HFF-Myc (cell line): ENCODE measurements at regions not wholly inside any gene's neighbourhood (a gene's known extent, or its start where the extent isn't known, plus 50 kb on each side); places are given as distances from the start of the nearest gene placed in this dataset.

Experiments
- DNase-seq: peaks from one replicate; pipeline ENCODE4 v3.0.0-alpha.2; 2011; ENCODE audit warnings: low read depth; ENCODE audit errors: extremely low read depth
- H3K4me3 ChIP-seq: replicated peaks from 2 replicates; pipeline ENCODE4 v1.5.1; 2011; ENCODE audit warnings: low read depth, mild to moderate bottlenecking, control low read depth, low read length
- TF ChIP-seq, protein P1 (sequence below): IDR thresholded peaks from 2 replicates; pipeline ENCODE4 v1.5.1; 2012; ENCODE audit warnings: mild to moderate bottlenecking, low read depth, low read length, control low read depth; ENCODE audit errors: missing control alignments

DNA sequence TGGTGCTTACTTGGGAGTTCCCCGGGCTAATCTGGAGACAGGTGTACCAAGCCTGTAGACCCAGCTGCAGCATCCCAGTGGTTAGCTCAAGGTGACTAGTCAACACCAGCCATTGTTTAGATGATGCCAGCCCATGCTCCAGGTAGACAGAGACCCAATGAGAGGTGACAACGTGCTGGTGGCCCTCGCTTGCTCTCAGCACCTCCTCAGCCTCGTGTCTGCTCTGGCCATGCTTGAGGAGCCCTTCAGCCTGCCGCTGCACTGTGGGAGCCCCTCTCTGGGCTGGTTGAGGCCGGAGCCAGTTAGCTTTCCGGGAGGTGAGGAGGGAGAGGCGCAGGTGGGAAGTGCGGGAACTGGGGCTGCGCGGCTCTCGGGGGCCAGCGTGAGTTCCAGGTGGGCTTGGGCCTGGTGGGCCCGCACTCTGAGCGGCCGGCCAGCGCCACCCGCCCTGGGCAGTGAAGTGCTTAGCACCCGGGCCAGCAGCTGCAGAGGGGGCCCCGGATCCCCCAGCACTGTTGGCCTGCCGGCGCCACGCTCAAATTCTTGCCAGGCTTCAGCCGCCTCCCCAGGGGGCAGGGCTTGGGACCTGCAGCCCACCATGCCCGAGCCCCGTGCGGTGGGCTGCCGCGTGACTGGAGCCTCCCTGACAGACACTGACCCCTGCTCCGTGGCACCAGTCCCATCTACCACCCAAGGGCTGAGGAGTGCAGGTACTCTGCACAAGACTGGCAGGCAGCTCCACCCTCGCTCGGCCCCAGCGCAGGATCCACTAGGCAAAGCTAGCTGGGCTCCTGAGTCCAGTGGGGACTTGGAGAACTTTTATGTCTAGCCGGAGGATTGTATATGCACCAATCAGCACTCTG is 85.9 kb upstream of the VSTM2B start:
- H3K4me3 ChIP-seq = no peak overlapping the region
- no peak for DNase-seq
- TF ChIP-seq, protein P1, sequence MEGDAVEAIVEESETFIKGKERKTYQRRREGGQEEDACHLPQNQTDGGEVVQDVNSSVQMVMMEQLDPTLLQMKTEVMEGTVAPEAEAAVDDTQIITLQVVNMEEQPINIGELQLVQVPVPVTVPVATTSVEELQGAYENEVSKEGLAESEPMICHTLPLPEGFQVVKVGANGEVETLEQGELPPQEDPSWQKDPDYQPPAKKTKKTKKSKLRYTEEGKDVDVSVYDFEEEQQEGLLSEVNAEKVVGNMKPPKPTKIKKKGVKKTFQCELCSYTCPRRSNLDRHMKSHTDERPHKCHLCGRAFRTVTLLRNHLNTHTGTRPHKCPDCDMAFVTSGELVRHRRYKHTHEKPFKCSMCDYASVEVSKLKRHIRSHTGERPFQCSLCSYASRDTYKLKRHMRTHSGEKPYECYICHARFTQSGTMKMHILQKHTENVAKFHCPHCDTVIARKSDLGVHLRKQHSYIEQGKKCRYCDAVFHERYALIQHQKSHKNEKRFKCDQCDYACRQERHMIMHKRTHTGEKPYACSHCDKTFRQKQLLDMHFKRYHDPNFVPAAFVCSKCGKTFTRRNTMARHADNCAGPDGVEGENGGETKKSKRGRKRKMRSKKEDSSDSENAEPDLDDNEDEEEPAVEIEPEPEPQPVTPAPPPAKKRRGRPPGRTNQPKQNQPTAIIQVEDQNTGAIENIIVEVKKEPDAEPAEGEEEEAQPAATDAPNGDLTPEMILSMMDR = no peak

DNA sequence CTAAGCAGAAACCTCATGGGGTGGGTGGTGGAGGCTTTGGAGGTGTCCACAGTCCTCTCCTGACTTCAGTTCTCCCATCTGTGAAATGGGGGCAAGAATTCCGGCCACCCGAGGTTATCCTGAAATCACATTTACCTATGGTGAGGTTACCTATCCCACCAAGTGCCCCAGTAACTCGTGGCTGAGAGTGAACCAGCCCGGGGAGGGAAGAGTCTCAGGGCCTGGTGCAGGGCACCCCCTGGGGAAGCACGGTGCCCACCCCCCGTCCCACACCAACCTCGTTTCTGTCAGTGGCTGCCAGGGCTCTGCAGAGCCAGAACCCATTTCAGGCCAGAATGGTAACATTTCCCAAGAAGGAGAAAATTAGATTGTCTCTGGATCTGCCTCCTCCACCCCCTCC is 83.7 kb upstream of the VSTM2B start:
- TF ChIP-seq, protein P1 = no peak
- no peak for DNase-seq
- no peak overlapping the region for H3K4me3 ChIP-seq

DNA sequence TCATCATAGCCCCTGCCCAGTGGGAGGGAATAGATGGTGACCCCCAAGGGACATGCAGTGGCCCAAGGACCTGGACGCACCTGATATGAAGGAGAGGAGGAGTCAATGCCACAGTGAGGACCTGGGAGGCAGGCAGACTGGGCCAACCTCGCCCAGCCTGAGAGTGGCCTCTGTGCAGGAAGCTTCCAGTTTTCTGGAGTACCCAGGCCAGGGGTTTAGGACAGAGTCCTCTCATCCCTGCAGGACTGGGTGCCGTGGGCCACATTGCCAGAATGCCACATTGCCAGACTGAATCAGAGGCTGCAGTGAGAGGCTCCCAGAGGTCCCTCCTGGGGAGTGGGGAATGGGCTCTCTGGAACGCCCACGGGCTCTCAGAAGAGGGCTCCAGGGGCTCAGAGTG is 82.9 kb upstream of the VSTM2B start:
- H3K4me3 ChIP-seq = no peak overlapping the region
- DNase-seq = no peak
- TF ChIP-seq, protein P1 = no peak

DNA sequence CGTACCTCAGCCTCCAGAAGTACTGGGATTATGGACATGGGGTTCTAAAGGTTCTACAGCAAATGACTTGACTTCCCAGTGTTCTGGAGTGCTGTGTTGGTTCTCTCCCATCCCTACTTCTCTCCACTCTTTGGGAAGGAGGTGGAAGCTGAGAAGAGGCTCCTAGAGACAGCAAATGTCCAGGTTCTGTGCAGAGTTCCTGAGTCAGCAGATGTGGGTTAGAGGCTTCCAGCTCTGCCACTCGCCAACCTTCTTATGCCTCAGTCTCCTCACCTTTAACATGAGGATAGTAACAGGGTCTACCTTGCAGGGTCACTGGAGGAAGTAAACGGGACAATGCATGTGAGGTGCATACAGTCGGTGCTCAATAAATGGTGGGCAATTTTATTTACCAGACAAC is 80.5 kb upstream of the VSTM2B start:
- DNase-seq = no peak
- TF ChIP-seq, protein P1 = no peak
- no peak overlapping the region for H3K4me3 ChIP-seq

DNA sequence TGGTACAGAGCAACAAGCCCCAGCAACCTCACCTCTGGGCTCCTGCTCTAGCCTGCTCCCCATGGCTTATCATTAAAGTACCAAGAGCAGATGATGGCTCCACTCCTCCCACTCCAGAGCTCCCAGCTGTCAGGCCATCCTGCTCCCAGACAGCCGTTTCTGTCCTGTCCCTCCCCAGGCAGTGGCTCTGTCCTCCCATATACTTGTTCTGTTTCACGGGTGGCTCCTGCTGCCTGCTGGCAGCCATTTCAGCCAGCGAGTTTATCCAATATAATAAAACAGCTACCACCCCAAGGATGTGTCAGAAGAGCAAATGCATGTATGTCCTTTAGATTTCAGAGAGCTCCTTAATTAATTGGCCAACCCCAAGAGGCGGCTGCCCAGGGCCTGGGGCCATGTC is 79.4 kb upstream of the VSTM2B start:
- TF ChIP-seq, protein P1 = no peak
- DNase-seq = no peak
- H3K4me3 ChIP-seq = no peak overlapping the region

DNA sequence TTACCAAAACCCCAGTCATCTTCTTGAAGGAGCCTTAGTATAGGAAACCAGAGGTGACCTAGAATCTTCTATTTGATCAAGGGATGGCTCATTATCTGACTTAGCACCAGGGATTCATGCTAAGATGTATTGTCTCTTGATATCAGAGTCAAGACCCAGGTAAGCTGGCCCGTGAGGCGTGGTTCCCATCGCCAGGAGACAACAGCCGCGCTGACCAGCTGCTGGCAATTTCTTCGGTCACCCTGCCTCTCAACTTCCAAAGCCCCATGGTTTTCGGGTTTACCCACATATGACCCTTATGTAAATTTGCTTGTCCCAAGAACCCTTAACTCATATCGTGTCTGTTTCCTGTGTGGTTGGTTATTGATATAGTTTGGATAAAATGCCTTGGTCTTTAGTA is 77.7 kb upstream of the VSTM2B start:
- TF ChIP-seq, protein P1 = no peak
- H3K4me3 ChIP-seq = no peak overlapping the region
- no peak for DNase-seq
